ENCODE measurements at regions not wholly inside any gene's neighbourhood (a gene's known extent, or its start where the extent isn't known, plus 50 kb on each side); places are given as distances from the start of the nearest gene placed in this dataset.

DNA sequence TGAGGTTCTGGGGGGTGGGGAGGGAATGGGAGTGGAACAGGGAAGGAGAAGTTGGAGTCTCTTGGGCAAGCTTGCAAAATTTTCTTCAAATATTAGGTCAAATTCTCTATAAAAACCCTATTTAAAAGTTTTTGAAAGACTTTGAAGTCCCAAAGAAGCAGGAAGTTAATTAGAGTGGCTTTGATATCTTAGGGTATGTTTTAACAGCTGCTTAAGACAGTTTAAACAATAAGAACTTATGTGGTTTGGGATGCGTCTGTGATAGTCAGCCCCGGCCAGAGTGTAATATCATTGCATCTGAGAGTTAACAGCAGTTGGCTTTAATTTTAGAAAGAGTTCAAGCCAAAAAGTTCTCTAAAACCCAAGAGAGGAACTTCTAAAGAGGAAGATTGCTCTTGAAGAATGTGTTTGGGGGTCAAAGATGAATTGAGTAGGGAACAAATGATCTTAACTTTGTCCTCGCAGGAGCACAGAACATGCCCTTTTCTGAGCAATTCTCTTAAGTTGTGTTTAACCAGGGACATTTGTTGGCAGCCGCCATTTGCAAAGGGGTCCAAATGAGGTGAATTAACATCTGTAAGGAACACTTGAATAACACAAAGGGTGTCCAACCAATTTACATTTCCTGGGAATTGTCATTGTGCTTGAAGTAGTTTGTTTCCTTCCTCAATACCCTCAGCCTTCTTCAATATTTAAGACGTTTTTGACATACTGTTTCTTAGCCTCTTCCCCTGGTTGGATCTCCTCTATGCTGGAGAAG is 182.4 kb downstream of the PTEN start:
- peaks cover 33% of the 10 kb centered on the region for H3K4me1 ChIP-seq
- no peaks in the 10 kb centered on the region for H3K27me3 ChIP-seq (ENCODE audit: low read depth)
- no peak overlapping the region for H3K4me3 ChIP-seq
- no peaks in the 10 kb centered on the region for H3K9me3 ChIP-seq (replicated peaks)
- H3K36me3 ChIP-seq, result no peaks in the 10 kb centered on the region
- H3K27ac ChIP-seq (replicated peaks), result peak overlapping the region; percentile 72
- intact Hi-C loops (cut with micrococcal nuclease), result no loop called here
- no peak for DNase-seq
- TF ChIP-seq, protein P1, sequence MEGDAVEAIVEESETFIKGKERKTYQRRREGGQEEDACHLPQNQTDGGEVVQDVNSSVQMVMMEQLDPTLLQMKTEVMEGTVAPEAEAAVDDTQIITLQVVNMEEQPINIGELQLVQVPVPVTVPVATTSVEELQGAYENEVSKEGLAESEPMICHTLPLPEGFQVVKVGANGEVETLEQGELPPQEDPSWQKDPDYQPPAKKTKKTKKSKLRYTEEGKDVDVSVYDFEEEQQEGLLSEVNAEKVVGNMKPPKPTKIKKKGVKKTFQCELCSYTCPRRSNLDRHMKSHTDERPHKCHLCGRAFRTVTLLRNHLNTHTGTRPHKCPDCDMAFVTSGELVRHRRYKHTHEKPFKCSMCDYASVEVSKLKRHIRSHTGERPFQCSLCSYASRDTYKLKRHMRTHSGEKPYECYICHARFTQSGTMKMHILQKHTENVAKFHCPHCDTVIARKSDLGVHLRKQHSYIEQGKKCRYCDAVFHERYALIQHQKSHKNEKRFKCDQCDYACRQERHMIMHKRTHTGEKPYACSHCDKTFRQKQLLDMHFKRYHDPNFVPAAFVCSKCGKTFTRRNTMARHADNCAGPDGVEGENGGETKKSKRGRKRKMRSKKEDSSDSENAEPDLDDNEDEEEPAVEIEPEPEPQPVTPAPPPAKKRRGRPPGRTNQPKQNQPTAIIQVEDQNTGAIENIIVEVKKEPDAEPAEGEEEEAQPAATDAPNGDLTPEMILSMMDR (IDR thresholded peaks at IDR 0.05; ENCODE audit: borderline replicate concordance), result no peak

DNA sequence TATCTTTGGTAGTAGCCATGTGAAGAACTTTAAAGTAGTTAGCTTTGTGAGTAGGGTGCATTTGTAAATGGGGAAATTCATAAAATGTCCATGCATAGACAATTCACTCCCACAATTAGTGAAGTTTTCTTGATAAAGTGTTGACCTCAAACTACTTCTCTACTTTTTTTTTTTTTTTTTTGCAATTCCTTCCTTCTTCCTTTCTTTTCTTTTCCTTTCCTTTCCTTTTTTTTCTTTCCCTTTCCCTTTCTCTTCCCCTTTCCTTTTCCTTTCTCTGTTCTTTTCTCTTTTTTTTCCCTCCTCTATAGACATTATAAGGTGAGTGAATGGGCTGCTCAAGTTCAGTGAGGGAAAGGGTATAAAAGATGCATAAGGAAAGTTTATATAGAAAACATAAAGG is 184.2 kb downstream of the PTEN start:
- TF ChIP-seq, protein P1 (IDR thresholded peaks at IDR 0.05; ENCODE audit: borderline replicate concordance), result no peak
- Histone ChIP-seq H3K27me3 (ENCODE audit: low read depth) (no peaks in the 10 kb centered on the region), H3K9me3 (replicated peaks) (no peaks in the 10 kb centered on the region), H3K4me1 (peaks cover 18% of the 10 kb centered on the region), H3K27ac (replicated peaks) (no peak overlapping the region), H3K4me3 (no peak overlapping the region), H3K36me3 (no peaks in the 10 kb centered on the region)
- intact Hi-C loops (cut with micrococcal nuclease), result no loop called here
- no peak for DNase-seq

DNA sequence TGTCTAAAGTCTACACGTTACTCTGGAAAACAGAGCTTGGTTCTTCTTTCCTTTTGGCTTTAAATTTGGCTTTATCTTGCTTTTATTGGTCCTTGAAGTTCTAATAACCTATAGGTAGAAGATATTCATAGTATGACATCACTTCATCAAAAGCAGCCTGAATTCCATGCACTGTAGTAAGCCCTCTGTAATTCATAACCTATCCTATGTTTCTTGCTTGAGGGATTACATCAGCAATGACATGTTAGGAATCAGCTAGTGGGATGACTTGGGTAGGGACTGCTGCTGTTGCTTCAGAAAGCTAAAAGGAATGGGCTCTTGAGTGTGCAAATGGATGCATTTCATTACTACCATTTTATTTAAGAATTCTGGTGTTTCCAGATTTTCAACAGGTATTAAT is 184.9 kb downstream of the PTEN start:
- TF ChIP-seq, protein P1 (IDR thresholded peaks at IDR 0.05; ENCODE audit: borderline replicate concordance), result no peak
- Histone ChIP-seq H3K27ac (replicated peaks) (no peak overlapping the region), H3K27me3 (ENCODE audit: low read depth) (no peaks in the 10 kb centered on the region), H3K4me1 (peaks cover 11% of the 10 kb centered on the region), H3K9me3 (replicated peaks) (no peaks in the 10 kb centered on the region), H3K36me3 (no peaks in the 10 kb centered on the region), H3K4me3 (no peak overlapping the region)
- intact Hi-C loops (cut with micrococcal nuclease), result no loop called here
- no peak for DNase-seq

DNA sequence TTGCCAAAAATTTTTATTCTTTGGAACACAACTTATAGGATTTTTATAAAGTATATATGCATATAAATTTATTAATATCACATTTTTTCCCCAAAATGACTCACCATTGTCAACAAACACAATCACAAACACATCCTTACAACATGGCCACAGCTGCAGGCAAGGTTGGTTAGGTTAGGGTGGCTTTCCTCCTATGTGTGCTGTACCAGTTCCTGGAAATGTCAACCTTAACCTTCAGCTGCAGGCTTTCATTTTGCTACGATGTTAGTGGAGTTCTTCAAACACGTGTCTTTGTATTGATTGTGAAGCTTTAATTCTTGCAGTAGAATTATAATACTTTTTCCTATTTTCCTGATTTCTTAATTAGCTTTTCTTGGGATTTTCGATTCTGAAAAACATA is 185.8 kb downstream of the PTEN start:
- Histone ChIP-seq H3K27me3 (ENCODE audit: low read depth) (no peaks in the 10 kb centered on the region), H3K4me3 (no peak overlapping the region), H3K4me1 (peaks cover 9% of the 10 kb centered on the region), H3K9me3 (replicated peaks) (no peaks in the 10 kb centered on the region), H3K27ac (replicated peaks) (no peak overlapping the region), H3K36me3 (no peaks in the 10 kb centered on the region)
- TF ChIP-seq, protein P1 (IDR thresholded peaks at IDR 0.05; ENCODE audit: borderline replicate concordance), result no peak
- intact Hi-C loops (cut with micrococcal nuclease), result no loop called here
- DNase-seq, result no peak

DNA sequence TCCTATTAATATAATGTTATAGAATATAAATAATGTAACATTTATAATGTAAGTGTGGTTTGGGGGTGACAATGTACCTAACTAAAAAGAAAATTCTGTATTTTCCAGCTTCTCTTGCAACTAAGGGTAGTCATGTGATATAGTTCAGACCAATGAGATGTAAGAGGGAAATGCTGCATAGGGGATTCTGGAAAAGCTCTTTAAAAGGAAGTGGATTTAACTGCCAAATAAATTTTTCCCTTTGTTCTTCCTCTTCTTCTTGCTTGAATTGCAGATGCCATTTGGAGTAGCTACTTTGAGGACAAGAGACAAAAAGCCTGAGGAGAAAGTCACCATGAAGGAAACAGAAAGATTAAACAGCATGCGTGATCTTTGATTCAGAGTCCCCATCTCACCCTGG is 194.3 kb downstream of the PTEN start:
- H3K4me1 ChIP-seq, result peaks cover 7% of the 10 kb centered on the region
- H3K9me3 ChIP-seq (replicated peaks), result no peaks in the 10 kb centered on the region
- DNase-seq, result no peak
- no peaks in the 10 kb centered on the region for H3K36me3 ChIP-seq
- TF ChIP-seq, protein P1 (IDR thresholded peaks at IDR 0.05; ENCODE audit: borderline replicate concordance), result no peak
- intact Hi-C loops (cut with micrococcal nuclease), result no loop called here
- H3K4me3 ChIP-seq, result no peak overlapping the region
- H3K27ac ChIP-seq (replicated peaks), result peak overlapping the region; percentile 43
- H3K27me3 ChIP-seq (ENCODE audit: low read depth), result no peaks in the 10 kb centered on the region
